GM21381 (cell line): ENCODE measurements at regions not wholly inside any gene's neighbourhood (a gene's known extent, or its start where the extent isn't known, plus 50 kb on each side); places are given as distances from the start of the nearest gene placed in this dataset.

Experiments
- ATAC-seq: cut with Tn5 transposase; IDR thresholded peaks from one replicate; pipeline ENCODE4 v1.9.1; 2021; ENCODE audit warnings: mild to moderate bottlenecking, moderate library complexity; ENCODE audit not compliant: unreplicated experiment

GRCh38 chr6:159100395-159101182 lies 55.8 kb upstream of the TAGAP start:
- ATAC-seq: no peak

GRCh38 chr6:159099961-159100360 lies 55.2 kb upstream of the TAGAP start:
- ATAC-seq: no peak

- no peak for ATAC-seq
Observed at GRCh38 chr6:159099276-159099675, 54.5 kb upstream of the TAGAP start.

GRCh38 chr6:159098636-159099106 lies 53.9 kb upstream of the TAGAP start:
- no peak for ATAC-seq

GRCh38 chr6:159097256-159097655 lies 52.5 kb upstream of the TAGAP start:
- ATAC-seq: no peak

- no peak for ATAC-seq
Observed at GRCh38 chr6:159095616-159096015, 50.8 kb upstream of the TAGAP start.

- ATAC-seq: no peak
Observed at GRCh38 chr6:159094444-159095252, 49.9 kb upstream of the TAGAP start.
